GM12878 (cell line): ENCODE measurements at regions not wholly inside any gene's neighbourhood (a gene's known extent, or its start where the extent isn't known, plus 50 kb on each side); places are given as distances from the start of the nearest gene placed in this dataset.

Source experiments
- ATAC-seq: fragments of 200-7000 bp; cut with Tn5 transposase; 3 replicates; pipeline ENCODE4 v1.9.1; 2020; ENCODE audit warnings: mild to moderate bottlenecking, moderate library complexity
- BruUV-seq: library from RNA; stranded (reverse); fragments of 400-500 nt; replicated peaks from 2 replicates; lab custom pipeline; 2021; lab: Mats Ljungman, UMichigan
- CTCF ChIA-PET: fragments of 300-600 bp; sonication (Branson Sonifier 250); formaldehyde crosslinking; extraction: SDS; loops from one replicate; lab custom pipeline; 2021; ENCODE audit warnings: inconsistent platforms; lab: Yijun Ruan, JAX
- POLR2A ChIA-PET: fragments of 350-600 bp; formaldehyde crosslinking; extraction: SDS; loops from one replicate; lab custom pipeline; 2021; ENCODE audit warnings: inconsistent platforms; lab: Charles Lee
- RAD21 ChIA-PET: fragments of 300-600 bp; sonication (Branson Sonifier 250); formaldehyde crosslinking; loops from one replicate; lab custom pipeline; 2023; ENCODE audit warnings: antibody characterized with exemption; ENCODE audit not compliant: unreplicated experiment; lab: Charles Lee
- SMC1A ChIA-PET: fragments of 300-600 bp; sonication (Branson Sonifier 250); formaldehyde crosslinking; loops from one replicate; lab custom pipeline; 2023; ENCODE audit not compliant: unreplicated experiment, uncharacterized antibody; lab: Charles Lee
- DNase-seq: peaks from one replicate; pipeline ENCODE4 v3.0.0-alpha.2; 2011; ENCODE audit warnings: low read depth, low spot score
- FAIRE-seq: peaks from 3 replicates; lab custom pipeline; 2011; peaks lifted over from hg19 to GRCh38; lab: Jason Lieb, UNC
- H2AFZ ChIP-seq: 2 replicates; pipeline ENCODE4 v1.6.0; 2011; ENCODE audit warnings: low read depth, low read length, control low read depth; ENCODE audit not compliant: control insufficient read depth
- H3K27ac ChIP-seq: 2 replicates; pipeline ENCODE4 v1.5.1; 2011; ENCODE audit warnings: control low read depth; ENCODE audit not compliant: control insufficient read depth, insufficient read depth
- H3K27me3 ChIP-seq, 2 experiments: replicated peaks in 1 of 2; 2 replicates each; pipeline versions ENCODE4 v1.6.0 to v1.6.1; 2011; ENCODE audit warnings: low read length in 1 of 2; ENCODE audit not compliant: control insufficient read depth in 2 of 2, insufficient read depth in 2 of 2
- H3K36me3 ChIP-seq, 2 experiments: 2 replicates each; pipeline ENCODE4 v1.5.1; 2011; ENCODE audit warnings: low read length in 1 of 2; ENCODE audit not compliant: control insufficient read depth in 2 of 2, insufficient read depth in 2 of 2
- H3K4me1 ChIP-seq: 2 replicates; pipeline ENCODE4 v1.6.1; 2011; ENCODE audit warnings: mild to moderate bottlenecking, low read length, moderate library complexity, mixed read lengths; ENCODE audit not compliant: control insufficient read depth, insufficient read depth
- H3K4me2 ChIP-seq: 2 replicates; pipeline ENCODE4 v1.6.0; 2011; ENCODE audit warnings: control low read depth; ENCODE audit not compliant: control insufficient read depth, insufficient read depth
- H3K4me3 ChIP-seq: fragments of 200-600 bp; sonication (generic); 2 replicates; pipeline ENCODE4 v1.5.1; 2016
- H3K79me2 ChIP-seq: 2 replicates; pipeline ENCODE4 v1.6.0; 2011; ENCODE audit warnings: low read length; ENCODE audit not compliant: control insufficient read depth, insufficient read depth
- H3K9ac ChIP-seq: 2 replicates; pipeline ENCODE4 v1.8.0; 2011; ENCODE audit warnings: low read length, control low read depth, mixed read lengths; ENCODE audit not compliant: control insufficient read depth, insufficient read depth
- H3K9me3 ChIP-seq: replicated peaks from 3 replicates; pipeline ENCODE4 v1.5.1; 2011; ENCODE audit warnings: mild to moderate bottlenecking, low read length; ENCODE audit not compliant: control insufficient read depth, insufficient read depth
- H4K20me1 ChIP-seq: 2 replicates; pipeline ENCODE4 v1.6.0; 2011; ENCODE audit not compliant: control insufficient read depth, insufficient read depth
- CEBPZ ChIP-seq: fragments of 150-350 bp; IDR thresholded peaks from 2 replicates; pipeline ENCODE4 v1.6.1; 2016; ENCODE audit warnings: low read depth, low read length
- ELK1 ChIP-seq: IDR thresholded peaks from 2 replicates; pipeline ENCODE4 v1.6.1; 2012; ENCODE audit warnings: low read depth, low read length, improper control_type of control experiment
- NR2C2 ChIP-seq: IDR thresholded peaks from 2 replicates; pipeline ENCODE4 v1.6.1; 2011; ENCODE audit warnings: borderline replicate concordance, low read depth; ENCODE audit not compliant: control insufficient read depth, insufficient read length
- NRF1 ChIP-seq: conservative IDR thresholded peaks from 2 replicates; pipeline ENCODE4 v1.6.1; 2011; ENCODE audit warnings: mild to moderate bottlenecking, low read depth, low read length, improper control_type of control experiment
- RB1 ChIP-seq: fragments of 450-650 bp; formaldehyde crosslinking; IDR thresholded peaks from 2 replicates; pipeline ENCODE4 v1.6.1; 2017; ENCODE audit warnings: mild to moderate bottlenecking, borderline replicate concordance
- TBL1XR1 ChIP-seq: IDR thresholded peaks from 2 replicates; pipeline ENCODE4 v1.6.1; 2012; ENCODE audit warnings: low read depth, low read length, improper control_type of control experiment
- WGBS: methylation state at CpG from one replicate; pipeline ENCODE4 v1.1.6; 2016; ENCODE audit warnings: low lambda C conversion rate; ENCODE audit not compliant: insufficient replicate concordance, insufficient coverage; ENCODE audit errors: missing lambda C conversion rate; 5-methylcytosine and 5-hydroxymethylcytosine counted together
- in situ Hi-C: fragments of 300-500 bp; cut with MboI; formaldehyde crosslinking; loops from 9 replicates; pipeline ENCODE4 v1.14.3; 2018; ENCODE audit warnings: mixed read lengths
- intact Hi-C: fragments of 100-400 bp; cut with micrococcal nuclease; formaldehyde crosslinking; loops from one replicate; pipeline ENCODE4 v1.14.2; 2022; ENCODE audit not compliant: unreplicated experiment
- TF ChIP-seq, protein P1 (sequence below): fragments of 450-650 bp; IDR thresholded peaks from 2 replicates; pipeline ENCODE4 v1.6.1; 2016; ENCODE audit warnings: mild to moderate bottlenecking

- ATAC-seq (no peak), FAIRE-seq (no peak), DNase-seq (no peak)
- no peaks in the 10 kb centered on the region for H3K9me3 ChIP-seq
- no peak overlapping the region for H3K4me3 ChIP-seq
- TF ChIP-seq NRF1: no peak
- TF ChIP-seq TBL1XR1: no peak
- no peak for TF ChIP-seq ELK1
- TF ChIP-seq, protein P1, sequence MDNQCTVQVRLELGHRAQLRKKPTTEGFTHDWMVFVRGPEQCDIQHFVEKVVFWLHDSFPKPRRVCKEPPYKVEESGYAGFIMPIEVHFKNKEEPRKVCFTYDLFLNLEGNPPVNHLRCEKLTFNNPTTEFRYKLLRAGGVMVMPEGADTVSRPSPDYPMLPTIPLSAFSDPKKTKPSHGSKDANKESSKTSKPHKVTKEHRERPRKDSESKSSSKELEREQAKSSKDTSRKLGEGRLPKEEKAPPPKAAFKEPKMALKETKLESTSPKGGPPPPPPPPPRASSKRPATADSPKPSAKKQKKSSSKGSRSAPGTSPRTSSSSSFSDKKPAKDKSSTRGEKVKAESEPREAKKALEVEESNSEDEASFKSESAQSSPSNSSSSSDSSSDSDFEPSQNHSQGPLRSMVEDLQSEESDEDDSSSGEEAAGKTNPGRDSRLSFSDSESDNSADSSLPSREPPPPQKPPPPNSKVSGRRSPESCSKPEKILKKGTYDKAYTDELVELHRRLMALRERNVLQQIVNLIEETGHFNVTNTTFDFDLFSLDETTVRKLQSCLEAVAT: no peak
- no peak for TF ChIP-seq NR2C2
- TF ChIP-seq RB1: no peak
- no peak for TF ChIP-seq CEBPZ
- in situ Hi-C loops: no loop called here
- 33% methylated on average over 1 of the region's 1 CpG for WGBS
- H3K79me2 ChIP-seq: no peaks in the 10 kb centered on the region
- ChIA-PET SMC1A (no interaction called here), RAD21 (no interaction called here), POLR2A (no interaction called here), CTCF (no interaction called here)
- H3K27ac ChIP-seq: no peak overlapping the region
- H3K4me2 ChIP-seq: no peak overlapping the region
- BruUV-seq: no TSS peak
- intact Hi-C loops: no loop called here
- no peaks in the 10 kb centered on the region for H3K36me3 ChIP-seq
- no peaks in the 10 kb centered on the region for H3K27me3 ChIP-seq
- no peak overlapping the region for H2AFZ ChIP-seq
- H4K20me1 ChIP-seq: no peaks in the 10 kb centered on the region
- H3K9ac ChIP-seq: no peak overlapping the region
- no peaks in the 10 kb centered on the region for H3K4me1 ChIP-seq
Measured at GRCh38 chr4:75144475-75144874, 211.6 kb downstream of the PARM1 start.
